Thoracic aorta (tissue), 2 donors: ENCODE measurements at regions not wholly inside any gene's neighbourhood (a gene's known extent, or its start where the extent isn't known, plus 50 kb on each side); places are given as distances from the start of the nearest gene placed in this dataset.

Source experiments
- ATAC-seq: fragments of 150-250 bp; one replicate; pipeline ENCODE4 v1.8.0; 2017; ENCODE audit warnings: low read depth; ENCODE audit not compliant: insufficient number of reproducible peaks, low FRiP score
- DNase-seq: peaks from one replicate; pipeline ENCODE4 v3.0.0-alpha.2; 2020; ENCODE audit warnings: low spot score
- H3K27ac ChIP-seq, 2 donors: fragments of 200-600 bp; sonication (generic); 1 replicate in 1 of 2; 2 replicates in 1 of 2; pipeline ENCODE4 v1.5.1; 2016; ENCODE audit warnings: mild to moderate bottlenecking in 2 of 2, moderate library complexity in 2 of 2
- H3K27me3 ChIP-seq: fragments of 200-600 bp; sonication (generic); replicated peaks from 2 replicates; pipeline ENCODE4 v1.6.0; 2016; ENCODE audit warnings: mild to moderate bottlenecking; ENCODE audit not compliant: insufficient read depth
- H3K36me3 ChIP-seq: fragments of 200-600 bp; sonication (generic); one replicate; pipeline ENCODE4 v1.5.1; 2016
- H3K4me1 ChIP-seq, 2 donors: fragments of 200-600 bp; sonication (generic); 1 replicate in 1 of 2; 2 replicates in 1 of 2; pipeline versions ENCODE4 v1.5.1 to v1.6.0; 2016; ENCODE audit warnings: low read depth in 2 of 2, mild to moderate bottlenecking in 1 of 2; ENCODE audit not compliant: control insufficient read depth in 1 of 2
- H3K4me3 ChIP-seq: fragments of 200-600 bp; sonication (generic); 2 replicates; pipeline ENCODE4 v1.5.1; 2016; ENCODE audit warnings: mild to moderate bottlenecking
- H3K9me3 ChIP-seq: fragments of 200-600 bp; sonication (generic); 2 replicates; pipeline ENCODE4 v1.5.1; 2016
- TF ChIP-seq, protein P1 (sequence below): fragments of 200-600 bp; sonication (generic); IDR thresholded peaks from one replicate; pipeline ENCODE4 v1.5.1; 2019; ENCODE audit warnings: antibody characterized with exemption

DNA sequence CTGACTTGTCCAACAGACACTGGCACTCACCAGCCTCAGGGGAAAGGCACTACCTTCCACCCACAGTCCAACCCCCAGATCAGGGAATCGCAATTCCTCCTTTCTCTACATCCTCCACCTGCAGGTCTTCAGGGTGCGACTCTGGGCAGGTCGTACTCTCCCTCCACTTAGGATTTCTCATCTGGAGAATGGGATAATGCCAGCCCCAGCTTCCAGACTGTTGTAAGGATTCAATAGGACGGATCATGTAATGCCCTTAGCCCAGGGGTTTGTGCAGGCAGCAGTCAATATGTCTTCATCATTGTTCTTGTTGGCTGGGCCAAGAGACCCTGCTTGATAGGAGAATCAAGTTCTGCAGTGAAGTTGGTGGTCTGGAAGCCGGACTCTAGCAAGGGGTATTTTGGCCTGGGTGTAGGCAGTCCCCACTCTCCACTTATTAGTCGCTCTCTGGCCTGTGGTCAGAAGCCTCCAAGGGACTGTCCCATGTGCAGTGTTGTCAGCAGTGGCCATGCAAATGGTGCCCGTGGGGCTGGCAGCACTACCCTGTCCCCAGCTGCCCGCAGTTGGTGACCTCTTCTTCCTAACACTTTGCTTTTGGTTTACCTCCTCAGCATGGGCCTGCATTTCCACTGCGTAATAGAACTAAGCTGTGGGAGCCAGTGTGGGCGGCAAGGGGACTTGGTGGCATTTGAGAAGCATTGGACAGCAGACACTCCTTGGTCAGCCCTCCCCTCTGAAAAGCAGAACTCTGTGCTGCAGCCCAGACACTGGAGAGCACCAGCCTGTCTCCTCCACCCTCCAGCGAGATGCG is 172.4 kb upstream of the HS6ST1 start:
- no peak overlapping the region for H3K4me3 ChIP-seq
- ATAC-seq (no peak), DNase-seq (no peak)
- TF ChIP-seq, protein P1, sequence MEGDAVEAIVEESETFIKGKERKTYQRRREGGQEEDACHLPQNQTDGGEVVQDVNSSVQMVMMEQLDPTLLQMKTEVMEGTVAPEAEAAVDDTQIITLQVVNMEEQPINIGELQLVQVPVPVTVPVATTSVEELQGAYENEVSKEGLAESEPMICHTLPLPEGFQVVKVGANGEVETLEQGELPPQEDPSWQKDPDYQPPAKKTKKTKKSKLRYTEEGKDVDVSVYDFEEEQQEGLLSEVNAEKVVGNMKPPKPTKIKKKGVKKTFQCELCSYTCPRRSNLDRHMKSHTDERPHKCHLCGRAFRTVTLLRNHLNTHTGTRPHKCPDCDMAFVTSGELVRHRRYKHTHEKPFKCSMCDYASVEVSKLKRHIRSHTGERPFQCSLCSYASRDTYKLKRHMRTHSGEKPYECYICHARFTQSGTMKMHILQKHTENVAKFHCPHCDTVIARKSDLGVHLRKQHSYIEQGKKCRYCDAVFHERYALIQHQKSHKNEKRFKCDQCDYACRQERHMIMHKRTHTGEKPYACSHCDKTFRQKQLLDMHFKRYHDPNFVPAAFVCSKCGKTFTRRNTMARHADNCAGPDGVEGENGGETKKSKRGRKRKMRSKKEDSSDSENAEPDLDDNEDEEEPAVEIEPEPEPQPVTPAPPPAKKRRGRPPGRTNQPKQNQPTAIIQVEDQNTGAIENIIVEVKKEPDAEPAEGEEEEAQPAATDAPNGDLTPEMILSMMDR: no peak
- no peaks in the 10 kb centered on the region for H3K36me3 ChIP-seq
- no peaks in the 10 kb centered on the region for H3K9me3 ChIP-seq
- peaks cover 0 to 16% of the 10 kb centered on the region in 2 donors for H3K4me1 ChIP-seq
- H3K27me3 ChIP-seq: no peaks in the 10 kb centered on the region
- no peak overlapping the region for H3K27ac ChIP-seq

DNA sequence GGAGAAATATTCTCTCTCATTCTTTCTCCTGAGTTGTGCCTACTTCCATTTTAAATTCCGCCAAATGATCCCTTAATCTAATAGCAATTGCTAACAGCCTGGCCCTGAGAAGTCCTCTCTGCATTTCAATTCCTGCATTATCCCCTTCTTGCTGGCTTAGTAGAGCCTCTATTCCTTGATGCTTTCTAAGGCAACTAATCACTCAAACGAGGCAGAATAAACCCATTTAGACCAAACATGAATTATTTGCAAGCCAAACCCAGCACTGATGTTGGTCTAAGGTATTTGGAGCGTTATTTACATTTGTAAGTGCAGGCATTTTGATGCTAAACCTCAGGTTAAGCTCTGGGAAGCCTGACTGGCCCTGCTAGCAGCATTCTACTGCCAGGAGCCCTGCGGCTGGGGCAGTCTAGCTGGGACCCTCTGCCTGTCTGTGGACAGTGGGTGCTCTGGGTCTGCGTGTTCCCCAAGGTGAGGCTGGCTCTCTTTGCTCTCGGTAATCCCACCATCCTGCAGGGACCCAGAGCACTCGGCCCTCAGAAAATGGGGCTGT is 173.1 kb upstream of the HS6ST1 start:
- peaks cover 0 to 17% of the 10 kb centered on the region in 2 donors for H3K4me1 ChIP-seq
- no peak for ATAC-seq
- TF ChIP-seq, protein P1: no peak

DNA sequence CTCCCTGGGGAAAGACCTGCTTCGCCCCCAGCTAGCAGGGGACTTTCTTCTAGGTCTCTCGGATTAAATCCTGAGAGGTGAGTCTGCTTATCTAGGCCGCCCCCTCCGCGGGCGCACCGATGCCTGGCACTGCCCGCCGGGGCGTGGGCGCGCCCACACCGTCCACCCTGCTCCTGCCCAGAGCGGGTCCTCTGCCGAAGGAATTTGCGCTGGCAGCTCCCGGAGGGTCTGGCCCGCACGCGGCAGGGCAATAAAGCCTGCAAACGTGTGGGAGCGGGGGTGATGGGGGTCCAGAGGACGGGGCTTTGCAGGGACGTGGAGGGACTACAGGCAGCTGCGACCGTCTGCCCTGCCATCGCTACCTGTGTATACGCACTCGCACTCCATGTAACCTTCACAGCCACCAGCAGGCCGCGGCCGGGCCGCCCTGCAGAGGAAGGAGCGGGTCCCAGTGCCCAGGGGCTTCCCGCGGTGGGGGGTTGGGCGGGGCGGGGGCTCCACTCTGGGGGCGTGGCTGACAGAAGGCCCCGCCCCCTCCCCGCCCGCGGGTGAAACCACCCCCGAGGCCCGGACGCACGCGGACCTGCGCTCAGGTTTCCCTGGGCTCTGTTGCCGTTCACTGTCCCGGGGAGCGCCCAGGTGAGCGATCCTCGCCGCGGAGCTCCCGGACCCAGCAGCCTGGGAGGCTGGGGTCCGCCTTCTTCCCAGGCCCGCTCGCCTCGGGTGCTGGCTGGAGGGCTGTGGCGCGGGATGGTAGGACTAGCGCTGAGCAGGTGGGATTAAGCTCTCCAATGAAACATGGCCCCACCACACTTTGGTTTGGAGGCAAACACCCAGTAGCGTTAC is 174.5 kb upstream of the HS6ST1 start:
- Histone ChIP-seq H3K4me3 (no peak overlapping the region), H3K27ac (no peak overlapping the region), H3K9me3 (no peaks in the 10 kb centered on the region), H3K36me3 (no peaks in the 10 kb centered on the region), H3K4me1 (peaks cover 0 to 17% of the 10 kb centered on the region in 2 donors), H3K27me3 (no peaks in the 10 kb centered on the region)
- ATAC-seq (no peak), DNase-seq (no peak)
- TF ChIP-seq, protein P1: no peak

More for the DNA sequence above, 173.1 kb upstream of the HS6ST1 start:
- Histone ChIP-seq H3K9me3 (no peaks in the 10 kb centered on the region), H3K36me3 (no peaks in the 10 kb centered on the region), H3K27me3 (no peaks in the 10 kb centered on the region), H3K27ac (no peak overlapping the region), H3K4me3 (no peak overlapping the region)
- DNase-seq: no peak

GRCh38 chr2:128493880-128494279 is 175.2 kb upstream of the HS6ST1 start:
- no peak for ATAC-seq
- Histone ChIP-seq H3K4me1 (peaks cover 0 to 17% of the 10 kb centered on the region in 2 donors), H3K36me3 (no peaks in the 10 kb centered on the region), H3K4me3 (no peak overlapping the region), H3K27me3 (no peaks in the 10 kb centered on the region), H3K27ac (no peak overlapping the region), H3K9me3 (no peaks in the 10 kb centered on the region)
- TF ChIP-seq, protein P1: no peak
- DNase-seq: no peak

DNA sequence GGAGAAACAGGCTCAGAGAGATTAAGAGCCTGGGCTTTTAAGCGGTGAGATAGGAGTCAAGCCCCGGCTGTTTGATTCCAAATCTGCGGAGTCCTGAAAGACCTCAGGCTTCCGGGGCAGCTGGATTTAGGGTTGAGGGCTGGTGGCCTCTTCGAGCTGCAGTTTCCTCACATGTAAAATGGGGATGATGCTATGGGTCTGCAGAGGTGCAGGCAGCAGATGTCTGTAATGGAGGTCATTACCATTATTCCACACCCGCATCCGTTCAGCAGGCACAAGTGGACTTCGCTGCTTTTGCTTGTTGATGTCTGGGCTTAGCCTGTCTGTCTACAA is 175.6 kb upstream of the HS6ST1 start:
- H3K27ac ChIP-seq: no peak overlapping the region
- H3K4me1 ChIP-seq: peaks cover 0 to 17% of the 10 kb centered on the region in 2 donors
- H3K4me3 ChIP-seq: peak overlapping the region; percentile 19
- no peaks in the 10 kb centered on the region for H3K9me3 ChIP-seq
- no peak for ATAC-seq
- TF ChIP-seq, protein P1: no peak
- no peaks in the 10 kb centered on the region for H3K36me3 ChIP-seq
- DNase-seq: no peak
- H3K27me3 ChIP-seq: no peaks in the 10 kb centered on the region
